D341Med (cell line): ENCODE measurements at regions not wholly inside any gene's neighbourhood (a gene's known extent, or its start where the extent isn't known, plus 50 kb on each side); places are given as distances from the start of the nearest gene placed in this dataset.

ENCODE experiments used
- DNase-seq: peaks from one replicate; pipeline ENCODE4 v3.0.0; 2012; ENCODE audit warnings: low spot score

GRCh38 chr1:172801771-172802322, 142.9 kb downstream of the FASLG start:
- DNase-seq, result no peak

- no peak for DNase-seq
Measured at GRCh38 chr1:172809750-172810149, 150.8 kb downstream of the FASLG start.

- no peak for DNase-seq
Measured at GRCh38 chr1:172810480-172811175, 151.7 kb downstream of the FASLG start.

GRCh38 chr1:172811694-172812093, 152.8 kb downstream of the FASLG start:
- DNase-seq, result no peak

- DNase-seq, result no peak
Measured at GRCh38 chr1:172812118-172812517, 153.2 kb downstream of the FASLG start.

GRCh38 chr1:172813330-172813729, 154.4 kb downstream of the FASLG start:
- no peak for DNase-seq

GRCh38 chr1:172814428-172814827, 155.5 kb downstream of the FASLG start:
- DNase-seq, result no peak

- DNase-seq, result no peak
Measured at GRCh38 chr1:172815740-172816139, 156.8 kb downstream of the FASLG start.

GRCh38 chr1:172818841-172819527, 160.1 kb downstream of the FASLG start:
- no peak for DNase-seq

GRCh38 chr1:172820475-172821158, 161.7 kb downstream of the FASLG start:
- no peak for DNase-seq

GRCh38 chr1:172821609-172822274, 162.8 kb downstream of the FASLG start:
- DNase-seq, result no peak

- no peak for DNase-seq
Measured at GRCh38 chr1:172822886-172823285, 164.0 kb downstream of the FASLG start.

- DNase-seq, result no peak
Measured at GRCh38 chr1:172823534-172823933, 164.6 kb downstream of the FASLG start.

- no peak for DNase-seq
Measured at GRCh38 chr1:172824209-172824608, 165.3 kb downstream of the FASLG start.

GRCh38 chr1:172826096-172826741, 167.3 kb downstream of the FASLG start:
- peak; percentile 39 for DNase-seq

GRCh38 chr1:172827301-172827700, 168.4 kb downstream of the FASLG start:
- no peak for DNase-seq

GRCh38 chr1:172827841-172828240, 168.9 kb downstream of the FASLG start:
- no peak for DNase-seq

- DNase-seq, result no peak
Measured at GRCh38 chr1:172832006-172832725, 173.3 kb downstream of the FASLG start.

- DNase-seq, result no peak
Measured at GRCh38 chr1:172833954-172834353, 175.1 kb downstream of the FASLG start.

GRCh38 chr1:172834609-172835008, 175.7 kb downstream of the FASLG start:
- no peak for DNase-seq

- no peak for DNase-seq
Measured at GRCh38 chr1:172835834-172836233, 176.9 kb downstream of the FASLG start.
